ENCODE measurements at regions not wholly inside any gene's neighbourhood (a gene's known extent, or its start where the extent isn't known, plus 50 kb on each side); places are given as distances from the start of the nearest gene placed in this dataset.

DNA sequence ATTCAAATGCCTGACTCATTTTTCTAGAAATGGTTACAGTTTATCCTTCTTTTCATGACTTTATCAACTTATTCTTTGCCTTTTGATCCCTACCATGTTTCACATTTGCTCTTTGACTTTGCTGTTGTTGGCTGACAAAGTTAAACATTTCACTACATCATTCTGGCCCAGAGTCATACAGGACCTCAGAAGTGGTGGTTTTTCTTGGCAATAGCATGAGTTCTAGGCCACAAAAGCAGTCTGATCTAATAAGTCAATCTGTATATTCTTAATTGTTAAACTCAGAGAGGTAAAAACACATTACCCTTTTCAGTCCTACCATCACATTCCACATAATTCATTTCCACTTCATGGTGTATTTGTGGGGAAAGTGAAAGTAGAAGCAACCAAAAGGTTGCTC is 763.2 kb upstream of the TENM4 start:
- Histone ChIP-seq H3K4me2 (ENCODE audit: low read length) (no peak overlapping the region), H3K79me2 (ENCODE audit: control insufficient read depth, low read length) (no peaks in the 10 kb centered on the region), H3K27ac (ENCODE audit: low read depth, low read length) (no peak overlapping the region), H3K4me1 (ENCODE audit: control insufficient read depth, low read length) (no peaks in the 10 kb centered on the region), H3K36me3 (ENCODE audit: control insufficient read depth, low read length) (no peaks in the 10 kb centered on the region), H3F3A (ENCODE audit: control insufficient read depth, insufficient read depth) (no peaks in the 10 kb centered on the region), H3K4me3 (ENCODE audit: low read length) (no peak overlapping the region), H4K20me1 (ENCODE audit: control insufficient read depth, insufficient read depth, low read depth, low read length) (no peaks in the 10 kb centered on the region), H3K27me3 (ENCODE audit: control insufficient read depth, low read length) (no peaks in the 10 kb centered on the region), H3K9me2 (replicated peaks; ENCODE audit: control insufficient read depth, low read length) (no peaks in the 10 kb centered on the region), H3K9me3 (ENCODE audit: control insufficient read depth, insufficient read depth, low read length) (no peaks in the 10 kb centered on the region)
- no peak for TF ChIP-seq EZH2phosphoT487 (IDR thresholded peaks at IDR 0.05; ENCODE audit: borderline replicate concordance, low read length)
- TF ChIP-seq, protein P1, sequence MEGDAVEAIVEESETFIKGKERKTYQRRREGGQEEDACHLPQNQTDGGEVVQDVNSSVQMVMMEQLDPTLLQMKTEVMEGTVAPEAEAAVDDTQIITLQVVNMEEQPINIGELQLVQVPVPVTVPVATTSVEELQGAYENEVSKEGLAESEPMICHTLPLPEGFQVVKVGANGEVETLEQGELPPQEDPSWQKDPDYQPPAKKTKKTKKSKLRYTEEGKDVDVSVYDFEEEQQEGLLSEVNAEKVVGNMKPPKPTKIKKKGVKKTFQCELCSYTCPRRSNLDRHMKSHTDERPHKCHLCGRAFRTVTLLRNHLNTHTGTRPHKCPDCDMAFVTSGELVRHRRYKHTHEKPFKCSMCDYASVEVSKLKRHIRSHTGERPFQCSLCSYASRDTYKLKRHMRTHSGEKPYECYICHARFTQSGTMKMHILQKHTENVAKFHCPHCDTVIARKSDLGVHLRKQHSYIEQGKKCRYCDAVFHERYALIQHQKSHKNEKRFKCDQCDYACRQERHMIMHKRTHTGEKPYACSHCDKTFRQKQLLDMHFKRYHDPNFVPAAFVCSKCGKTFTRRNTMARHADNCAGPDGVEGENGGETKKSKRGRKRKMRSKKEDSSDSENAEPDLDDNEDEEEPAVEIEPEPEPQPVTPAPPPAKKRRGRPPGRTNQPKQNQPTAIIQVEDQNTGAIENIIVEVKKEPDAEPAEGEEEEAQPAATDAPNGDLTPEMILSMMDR (IDR thresholded peaks at IDR 0.05; ENCODE audit: low read depth, low read length, poor library complexity, severe bottlenecking) = no peak

DNA sequence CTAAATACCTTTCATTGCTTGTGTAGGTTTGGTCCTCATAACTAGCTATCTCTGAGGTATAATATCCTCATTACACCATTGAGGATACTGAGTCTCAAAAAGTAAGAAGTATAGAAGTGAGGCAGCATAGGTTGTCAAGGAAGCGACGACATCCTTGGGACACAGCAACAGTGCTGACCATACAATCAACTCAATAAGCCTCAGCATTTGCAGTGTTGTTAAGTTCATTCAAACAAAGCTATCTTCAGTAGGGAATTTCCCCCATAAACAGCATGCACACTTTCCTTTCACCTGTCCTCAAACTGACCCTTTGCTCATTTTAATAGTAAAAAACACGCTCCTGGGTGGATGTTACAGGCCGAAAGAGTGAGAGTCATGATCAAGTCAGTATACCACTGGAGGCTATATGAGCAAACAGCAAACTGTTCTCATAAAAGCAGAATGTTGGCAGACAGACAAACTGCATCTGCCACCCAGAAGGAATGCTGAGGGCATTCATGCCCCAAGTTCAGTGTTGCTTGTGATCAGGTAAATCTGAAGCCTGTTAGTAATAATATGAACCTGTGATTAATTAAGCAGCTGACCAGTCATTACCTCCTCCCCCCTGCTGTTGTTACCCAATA is 756.2 kb upstream of the TENM4 start:
- Histone ChIP-seq H3K27ac (ENCODE audit: low read depth, low read length) (no peak overlapping the region), H3K27me3 (ENCODE audit: control insufficient read depth, low read length) (no peaks in the 10 kb centered on the region), H3K4me2 (ENCODE audit: low read length) (no peak overlapping the region), H4K20me1 (ENCODE audit: control insufficient read depth, insufficient read depth, low read depth, low read length) (no peaks in the 10 kb centered on the region), H3F3A (ENCODE audit: control insufficient read depth, insufficient read depth) (no peaks in the 10 kb centered on the region), H3K9me3 (ENCODE audit: control insufficient read depth, insufficient read depth, low read length) (no peaks in the 10 kb centered on the region), H3K4me1 (ENCODE audit: control insufficient read depth, low read length) (no peaks in the 10 kb centered on the region), H3K9me2 (replicated peaks; ENCODE audit: control insufficient read depth, low read length) (no peaks in the 10 kb centered on the region), H3K79me2 (ENCODE audit: control insufficient read depth, low read length) (no peaks in the 10 kb centered on the region), H3K4me3 (ENCODE audit: low read length) (no peak overlapping the region), H3K36me3 (ENCODE audit: control insufficient read depth, low read length) (no peaks in the 10 kb centered on the region)
- no peak for TF ChIP-seq EZH2phosphoT487 (IDR thresholded peaks at IDR 0.05; ENCODE audit: borderline replicate concordance, low read length)
- TF ChIP-seq, protein P1 (IDR thresholded peaks at IDR 0.05; ENCODE audit: low read depth, low read length, poor library complexity, severe bottlenecking) = no peak

- H3K79me2 ChIP-seq (ENCODE audit: control insufficient read depth, low read length) = no peaks in the 10 kb centered on the region
- no peaks in the 10 kb centered on the region for H3F3A ChIP-seq (ENCODE audit: control insufficient read depth, insufficient read depth)
- H3K9me3 ChIP-seq (ENCODE audit: control insufficient read depth, insufficient read depth, low read length) = no peaks in the 10 kb centered on the region
- H3K4me3 ChIP-seq (ENCODE audit: low read length) = no peak overlapping the region
- no peaks in the 10 kb centered on the region for H3K9me2 ChIP-seq (replicated peaks; ENCODE audit: control insufficient read depth, low read length)
- no peak for TF ChIP-seq EZH2phosphoT487 (IDR thresholded peaks at IDR 0.05; ENCODE audit: borderline replicate concordance, low read length)
- TF ChIP-seq, protein P1 (IDR thresholded peaks at IDR 0.05; ENCODE audit: low read depth, low read length, poor library complexity, severe bottlenecking) = no peak
- no peak overlapping the region for H3K27ac ChIP-seq (ENCODE audit: low read depth, low read length)
- H3K4me1 ChIP-seq (ENCODE audit: control insufficient read depth, low read length) = no peaks in the 10 kb centered on the region
- H4K20me1 ChIP-seq (ENCODE audit: control insufficient read depth, insufficient read depth, low read depth, low read length) = no peaks in the 10 kb centered on the region
- H3K27me3 ChIP-seq (ENCODE audit: control insufficient read depth, low read length) = no peaks in the 10 kb centered on the region
- no peak overlapping the region for H3K4me2 ChIP-seq (ENCODE audit: low read length)
- no peaks in the 10 kb centered on the region for H3K36me3 ChIP-seq (ENCODE audit: control insufficient read depth, low read length)
Observed at GRCh38 chr11:80196041-80196440, 755.2 kb upstream of the TENM4 start.
